Thyroid gland (tissue), 4 donors: ENCODE measurements at regions not wholly inside any gene's neighbourhood (a gene's known extent, or its start where the extent isn't known, plus 50 kb on each side); places are given as distances from the start of the nearest gene placed in this dataset.

ENCODE experiments used
- POLR2A ChIP-seq, 2 donors: fragments of 450-650 bp; IDR thresholded peaks; one replicate each; pipeline ENCODE4 v1.6.1; 2017; ENCODE audit warnings: antibody characterized with exemption in 2 of 2, mild to moderate bottlenecking in 2 of 2, moderate library complexity in 1 of 2
- TF ChIP-seq, protein P1 (sequence below), 6 experiments: fragments of 200-600 bp in 3 of 6; fragments of 450-650 bp in 3 of 6; sonication (generic) in 3 of 6; IDR thresholded peaks; one replicate each; pipeline ENCODE4 v1.5.1; 2016 to 2019; ENCODE audit warnings: antibody characterized with exemption in 6 of 6, mild to moderate bottlenecking in 2 of 6, inconsistent platforms in 1 of 6, moderate library complexity in 1 of 6

DNA sequence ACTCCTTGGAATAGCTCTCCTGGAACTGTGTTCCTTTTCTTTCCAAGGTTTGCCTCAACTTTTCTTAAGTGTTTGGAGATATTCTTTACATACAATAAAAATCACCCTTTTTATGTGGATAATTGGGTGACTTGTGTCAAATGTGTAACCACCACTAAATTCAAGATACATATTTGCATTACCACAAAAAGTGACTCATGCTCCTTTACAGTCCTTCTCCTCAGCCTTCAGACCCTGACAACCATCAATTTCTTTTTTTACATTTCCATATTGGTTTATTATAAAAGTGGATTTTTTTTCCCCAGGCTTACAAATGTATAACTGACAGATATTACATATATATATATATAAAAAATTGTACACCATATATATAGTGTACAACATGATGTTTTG lies 372.0 kb upstream of the KCNN2 start:
- TF ChIP-seq, protein P1, sequence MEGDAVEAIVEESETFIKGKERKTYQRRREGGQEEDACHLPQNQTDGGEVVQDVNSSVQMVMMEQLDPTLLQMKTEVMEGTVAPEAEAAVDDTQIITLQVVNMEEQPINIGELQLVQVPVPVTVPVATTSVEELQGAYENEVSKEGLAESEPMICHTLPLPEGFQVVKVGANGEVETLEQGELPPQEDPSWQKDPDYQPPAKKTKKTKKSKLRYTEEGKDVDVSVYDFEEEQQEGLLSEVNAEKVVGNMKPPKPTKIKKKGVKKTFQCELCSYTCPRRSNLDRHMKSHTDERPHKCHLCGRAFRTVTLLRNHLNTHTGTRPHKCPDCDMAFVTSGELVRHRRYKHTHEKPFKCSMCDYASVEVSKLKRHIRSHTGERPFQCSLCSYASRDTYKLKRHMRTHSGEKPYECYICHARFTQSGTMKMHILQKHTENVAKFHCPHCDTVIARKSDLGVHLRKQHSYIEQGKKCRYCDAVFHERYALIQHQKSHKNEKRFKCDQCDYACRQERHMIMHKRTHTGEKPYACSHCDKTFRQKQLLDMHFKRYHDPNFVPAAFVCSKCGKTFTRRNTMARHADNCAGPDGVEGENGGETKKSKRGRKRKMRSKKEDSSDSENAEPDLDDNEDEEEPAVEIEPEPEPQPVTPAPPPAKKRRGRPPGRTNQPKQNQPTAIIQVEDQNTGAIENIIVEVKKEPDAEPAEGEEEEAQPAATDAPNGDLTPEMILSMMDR (IDR thresholded peaks at IDR 0.05) = no peak
- TF ChIP-seq POLR2A (IDR thresholded peaks at IDR 0.05) = no peak
